GM23338 (cell line): ENCODE measurements at regions not wholly inside any gene's neighbourhood (a gene's known extent, or its start where the extent isn't known, plus 50 kb on each side); places are given as distances from the start of the nearest gene placed in this dataset.

Source experiments
- ATAC-seq: fragments of 200-7000 bp; cut with Tn5 transposase; 3 replicates; pipeline ENCODE4 v1.9.1; 2020
- DNase-seq: peaks from one replicate; pipeline ENCODE4 v3.0.0-alpha.2; 2015; ENCODE audit warnings: low spot score
- H2AFZ ChIP-seq: fragments of 200-600 bp; sonication (generic); 2 replicates; pipeline ENCODE4 v1.8.0; 2016; ENCODE audit warnings: antibody characterized with exemption, mild to moderate bottlenecking, moderate library complexity
- H3F3A ChIP-seq: fragments of 200-600 bp; sonication (generic); replicated peaks from 2 replicates; pipeline ENCODE4 v1.8.0; 2017; ENCODE audit warnings: antibody characterized with exemption, mixed run types, low read depth
- H3K27ac ChIP-seq: fragments of 200-600 bp; sonication (generic); 2 replicates; pipeline ENCODE4 v1.6.1; 2016; ENCODE audit warnings: low read depth
- H3K27me3 ChIP-seq: fragments of 200-600 bp; sonication (generic); 2 replicates; pipeline ENCODE4 v1.8.0; 2016; ENCODE audit warnings: mild to moderate bottlenecking, mixed run types, moderate library complexity; ENCODE audit not compliant: insufficient read depth
- H3K36me3 ChIP-seq: fragments of 200-600 bp; sonication (generic); 2 replicates; pipeline ENCODE4 v1.8.0; 2016; ENCODE audit warnings: mild to moderate bottlenecking; ENCODE audit not compliant: insufficient read depth
- H3K4me1 ChIP-seq: fragments of 200-600 bp; sonication (generic); 2 replicates; pipeline ENCODE4 v1.8.0; 2016; ENCODE audit warnings: mild to moderate bottlenecking, moderate library complexity; ENCODE audit not compliant: insufficient read depth
- H3K4me2 ChIP-seq: fragments of 200-600 bp; sonication (generic); 2 replicates; pipeline ENCODE4 v1.7.1; 2017; ENCODE audit warnings: mixed run types
- H3K4me3 ChIP-seq: fragments of 200-600 bp; sonication (generic); 2 replicates; pipeline ENCODE4 v1.6.1; 2016; ENCODE audit warnings: mixed run types
- H3K79me2 ChIP-seq: fragments of 200-600 bp; sonication (generic); replicated peaks from 2 replicates; pipeline ENCODE4 v1.8.0; 2017; ENCODE audit warnings: mild to moderate bottlenecking; ENCODE audit not compliant: insufficient read depth
- H3K9me2 ChIP-seq: fragments of 200-600 bp; sonication (generic); 2 replicates; pipeline ENCODE4 v1.8.0; 2017; ENCODE audit not compliant: insufficient read depth
- H4K20me1 ChIP-seq: fragments of 200-600 bp; sonication (generic); replicated peaks from 2 replicates; pipeline ENCODE4 v1.8.0; 2017; ENCODE audit warnings: mild to moderate bottlenecking; ENCODE audit not compliant: insufficient read depth
- H3K27ac Mint-ChIP-seq: 2 replicates; pipeline ENCODE4 v1.8.0; 2020; ENCODE audit warnings: inconsistent platforms, mild to moderate bottlenecking, moderate library complexity, mixed read lengths
- H3K27me3 Mint-ChIP-seq: 3 replicates; pipeline ENCODE4 v1.8.0; 2022; ENCODE audit warnings: low read depth, mild to moderate bottlenecking, moderate library complexity, mixed read lengths, inconsistent platforms; ENCODE audit not compliant: insufficient read depth, poor library complexity
- H3K36me3 Mint-ChIP-seq: 3 replicates; pipeline ENCODE4 v1.8.0; 2021; ENCODE audit warnings: low read depth, mild to moderate bottlenecking, inconsistent platforms, moderate library complexity, mixed read lengths
- H3K4me1 Mint-ChIP-seq: 3 replicates; pipeline ENCODE4 v1.8.0; 2020; ENCODE audit warnings: mild to moderate bottlenecking, inconsistent platforms, mixed read lengths
- H3K4me3 Mint-ChIP-seq: 3 replicates; pipeline ENCODE4 v1.8.0; 2021; ENCODE audit warnings: moderate library complexity, mild to moderate bottlenecking, inconsistent platforms, mixed read lengths
- H3K9me3 Mint-ChIP-seq: 3 replicates; pipeline ENCODE4 v1.8.0; 2020; ENCODE audit warnings: moderate library complexity, mild to moderate bottlenecking, inconsistent platforms, mixed read lengths
- CREB1 ChIP-seq: fragments of 250-450 bp; sonication (Bioruptor Pico); IDR thresholded peaks from 2 replicates; pipeline ENCODE4 v1.5.0; 2020; ENCODE audit warnings: low read depth, mild to moderate bottlenecking, moderate library complexity
- EZH2 ChIP-seq: fragments of 200-600 bp; sonication (generic); IDR thresholded peaks from one replicate; pipeline ENCODE4 v1.8.0; 2017; ENCODE audit warnings: antibody characterized with exemption, mild to moderate bottlenecking, low read depth; ENCODE audit not compliant: unreplicated experiment
- EZH2phosphoT487 ChIP-seq: fragments of 200-600 bp; sonication (generic); IDR thresholded peaks from one replicate; pipeline ENCODE4 v1.8.1; 2018; ENCODE audit warnings: antibody characterized with exemption; ENCODE audit not compliant: unreplicated experiment
- JUNB ChIP-seq: IDR thresholded peaks from one replicate; pipeline ENCODE4 v1.6.1; 2016; ENCODE audit warnings: antibody characterized with exemption; ENCODE audit not compliant: unreplicated experiment
- NANOG ChIP-seq: IDR thresholded peaks from 2 replicates; pipeline ENCODE4 v1.6.1; 2016; ENCODE audit warnings: antibody characterized with exemption, borderline replicate concordance
- POLR2AphosphoS5 ChIP-seq: IDR thresholded peaks from 2 replicates; pipeline ENCODE4 v1.6.1; 2016; ENCODE audit warnings: antibody characterized with exemption, low read depth
- REST ChIP-seq: IDR thresholded peaks from one replicate; pipeline ENCODE4 v1.6.1; 2018; ENCODE audit warnings: antibody characterized with exemption; ENCODE audit not compliant: unreplicated experiment
- STAT1 ChIP-seq: IDR thresholded peaks from one replicate; pipeline ENCODE4 v1.6.1; 2016; ENCODE audit warnings: antibody characterized with exemption; ENCODE audit not compliant: unreplicated experiment
- ZNF114 ChIP-seq: fragments of 250-450 bp; sonication (Bioruptor Pico); IDR thresholded peaks from 2 replicates; pipeline ENCODE4 v1.5.0; 2020; ENCODE audit warnings: mild to moderate bottlenecking, moderate library complexity
- TF ChIP-seq, protein P1 (sequence below): fragments of 250-450 bp; sonication (Bioruptor Pico); IDR thresholded peaks from 2 replicates; pipeline ENCODE4 v1.5.0; 2020; ENCODE audit warnings: mild to moderate bottlenecking, moderate library complexity
- TF ChIP-seq, protein P2 (sequence below): IDR thresholded peaks from 2 replicates; pipeline ENCODE4 v1.6.1; 2016; ENCODE audit warnings: antibody characterized with exemption

DNA sequence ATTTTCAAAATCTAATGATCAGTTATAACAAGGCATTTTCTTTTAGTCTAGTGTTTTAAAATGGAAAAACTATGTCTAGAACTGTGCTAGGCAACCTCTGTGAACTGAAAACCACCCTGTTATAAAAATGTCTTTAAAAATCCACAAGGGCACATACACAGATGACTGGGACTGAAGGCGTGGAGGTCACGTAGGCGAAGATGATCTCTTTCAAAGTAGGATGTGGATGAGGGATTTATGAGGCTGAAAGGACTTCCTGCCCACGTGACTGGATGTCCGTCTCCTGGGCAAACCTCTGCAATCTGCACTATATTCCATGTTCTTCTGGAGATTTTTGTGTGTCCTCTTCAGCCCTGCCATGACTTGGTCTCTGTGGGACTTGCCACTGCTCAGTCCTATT, 84.2 kb upstream of the ZNF536 start:
- H3K27me3 Mint-ChIP-seq = no peaks in the 10 kb centered on the region
- TF ChIP-seq POLR2AphosphoS5 = no peak
- ATAC-seq (no peak), DNase-seq (no peak)
- no peak overlapping the region for H3K27ac ChIP-seq
- no peaks in the 10 kb centered on the region for H3K36me3 Mint-ChIP-seq
- H3K4me1 Mint-ChIP-seq = peaks cover 23% of the 10 kb centered on the region
- no peak overlapping the region for H3K4me3 ChIP-seq
- H3K4me3 Mint-ChIP-seq = no peak overlapping the region
- no peak overlapping the region for H3K4me2 ChIP-seq
- H3K27ac Mint-ChIP-seq = no peak overlapping the region
- no peaks in the 10 kb centered on the region for H3K27me3 ChIP-seq
- no peaks in the 10 kb centered on the region for H4K20me1 ChIP-seq
- H3K79me2 ChIP-seq = no peaks in the 10 kb centered on the region
- H3K4me1 ChIP-seq = peaks cover 9% of the 10 kb centered on the region; the same call in 1 of the 2 replicates
- H2AFZ ChIP-seq = no peak overlapping the region
- H3F3A ChIP-seq = no peaks in the 10 kb centered on the region
- H3K9me3 Mint-ChIP-seq = no peaks in the 10 kb centered on the region
- H3K9me2 ChIP-seq = peaks cover 9% of the 10 kb centered on the region; the same call in 1 of the 2 replicates
- H3K36me3 ChIP-seq = no peaks in the 10 kb centered on the region

DNA sequence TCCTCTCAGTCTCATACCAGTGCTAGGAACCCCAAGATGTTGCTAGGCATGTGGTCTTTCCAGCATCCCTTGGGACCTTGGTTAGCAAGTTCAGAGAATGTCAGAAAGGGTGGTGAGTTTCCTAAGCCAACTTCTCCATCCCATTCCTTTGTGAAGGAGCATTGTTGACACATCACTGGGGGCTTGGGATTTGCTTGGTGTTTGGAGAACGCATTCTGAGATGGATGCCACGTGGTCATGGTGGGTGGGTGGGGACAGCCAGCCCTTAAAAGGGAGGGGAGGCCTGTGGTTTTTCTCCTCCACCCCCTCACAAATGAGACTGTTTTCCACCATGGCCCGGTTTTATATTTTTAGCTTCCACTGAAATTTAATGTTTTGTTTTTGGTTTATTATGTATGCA, 83.3 kb upstream of the ZNF536 start:
- Histone ChIP-seq H3K4me3 (no peak overlapping the region), H3K79me2 (no peaks in the 10 kb centered on the region), H3K36me3 (no peaks in the 10 kb centered on the region), H3K4me2 (no peak overlapping the region), H3K4me1 (peaks cover 9% of the 10 kb centered on the region; the same call in 1 of the 2 replicates), H3K9me2 (peaks cover 9% of the 10 kb centered on the region; the same call in 1 of the 2 replicates), H4K20me1 (no peaks in the 10 kb centered on the region), H3K27me3 (no peaks in the 10 kb centered on the region), H2AFZ (no peak overlapping the region), H3K27ac (no peak overlapping the region), H3F3A (no peaks in the 10 kb centered on the region)
- no peaks in the 10 kb centered on the region for H3K36me3 Mint-ChIP-seq
- no peaks in the 10 kb centered on the region for H3K27me3 Mint-ChIP-seq
- ATAC-seq (no peak), DNase-seq (no peak)
- no peaks in the 10 kb centered on the region for H3K9me3 Mint-ChIP-seq
- H3K4me3 Mint-ChIP-seq = no peak overlapping the region
- no peak overlapping the region for H3K27ac Mint-ChIP-seq
- H3K4me1 Mint-ChIP-seq = peaks cover 21% of the 10 kb centered on the region; the same call in 2 of the 3 replicates
- TF ChIP-seq EZH2phosphoT487 (no peak), JUNB (no peak), STAT1 (no peak), CREB1 (CRISPR knock-in tag) (no peak), REST (no peak), ZNF114 (CRISPR knock-in tag) (no peak), NANOG (no peak), POLR2AphosphoS5 (no peak), EZH2 (no peak)
- TF ChIP-seq, protein P1, sequence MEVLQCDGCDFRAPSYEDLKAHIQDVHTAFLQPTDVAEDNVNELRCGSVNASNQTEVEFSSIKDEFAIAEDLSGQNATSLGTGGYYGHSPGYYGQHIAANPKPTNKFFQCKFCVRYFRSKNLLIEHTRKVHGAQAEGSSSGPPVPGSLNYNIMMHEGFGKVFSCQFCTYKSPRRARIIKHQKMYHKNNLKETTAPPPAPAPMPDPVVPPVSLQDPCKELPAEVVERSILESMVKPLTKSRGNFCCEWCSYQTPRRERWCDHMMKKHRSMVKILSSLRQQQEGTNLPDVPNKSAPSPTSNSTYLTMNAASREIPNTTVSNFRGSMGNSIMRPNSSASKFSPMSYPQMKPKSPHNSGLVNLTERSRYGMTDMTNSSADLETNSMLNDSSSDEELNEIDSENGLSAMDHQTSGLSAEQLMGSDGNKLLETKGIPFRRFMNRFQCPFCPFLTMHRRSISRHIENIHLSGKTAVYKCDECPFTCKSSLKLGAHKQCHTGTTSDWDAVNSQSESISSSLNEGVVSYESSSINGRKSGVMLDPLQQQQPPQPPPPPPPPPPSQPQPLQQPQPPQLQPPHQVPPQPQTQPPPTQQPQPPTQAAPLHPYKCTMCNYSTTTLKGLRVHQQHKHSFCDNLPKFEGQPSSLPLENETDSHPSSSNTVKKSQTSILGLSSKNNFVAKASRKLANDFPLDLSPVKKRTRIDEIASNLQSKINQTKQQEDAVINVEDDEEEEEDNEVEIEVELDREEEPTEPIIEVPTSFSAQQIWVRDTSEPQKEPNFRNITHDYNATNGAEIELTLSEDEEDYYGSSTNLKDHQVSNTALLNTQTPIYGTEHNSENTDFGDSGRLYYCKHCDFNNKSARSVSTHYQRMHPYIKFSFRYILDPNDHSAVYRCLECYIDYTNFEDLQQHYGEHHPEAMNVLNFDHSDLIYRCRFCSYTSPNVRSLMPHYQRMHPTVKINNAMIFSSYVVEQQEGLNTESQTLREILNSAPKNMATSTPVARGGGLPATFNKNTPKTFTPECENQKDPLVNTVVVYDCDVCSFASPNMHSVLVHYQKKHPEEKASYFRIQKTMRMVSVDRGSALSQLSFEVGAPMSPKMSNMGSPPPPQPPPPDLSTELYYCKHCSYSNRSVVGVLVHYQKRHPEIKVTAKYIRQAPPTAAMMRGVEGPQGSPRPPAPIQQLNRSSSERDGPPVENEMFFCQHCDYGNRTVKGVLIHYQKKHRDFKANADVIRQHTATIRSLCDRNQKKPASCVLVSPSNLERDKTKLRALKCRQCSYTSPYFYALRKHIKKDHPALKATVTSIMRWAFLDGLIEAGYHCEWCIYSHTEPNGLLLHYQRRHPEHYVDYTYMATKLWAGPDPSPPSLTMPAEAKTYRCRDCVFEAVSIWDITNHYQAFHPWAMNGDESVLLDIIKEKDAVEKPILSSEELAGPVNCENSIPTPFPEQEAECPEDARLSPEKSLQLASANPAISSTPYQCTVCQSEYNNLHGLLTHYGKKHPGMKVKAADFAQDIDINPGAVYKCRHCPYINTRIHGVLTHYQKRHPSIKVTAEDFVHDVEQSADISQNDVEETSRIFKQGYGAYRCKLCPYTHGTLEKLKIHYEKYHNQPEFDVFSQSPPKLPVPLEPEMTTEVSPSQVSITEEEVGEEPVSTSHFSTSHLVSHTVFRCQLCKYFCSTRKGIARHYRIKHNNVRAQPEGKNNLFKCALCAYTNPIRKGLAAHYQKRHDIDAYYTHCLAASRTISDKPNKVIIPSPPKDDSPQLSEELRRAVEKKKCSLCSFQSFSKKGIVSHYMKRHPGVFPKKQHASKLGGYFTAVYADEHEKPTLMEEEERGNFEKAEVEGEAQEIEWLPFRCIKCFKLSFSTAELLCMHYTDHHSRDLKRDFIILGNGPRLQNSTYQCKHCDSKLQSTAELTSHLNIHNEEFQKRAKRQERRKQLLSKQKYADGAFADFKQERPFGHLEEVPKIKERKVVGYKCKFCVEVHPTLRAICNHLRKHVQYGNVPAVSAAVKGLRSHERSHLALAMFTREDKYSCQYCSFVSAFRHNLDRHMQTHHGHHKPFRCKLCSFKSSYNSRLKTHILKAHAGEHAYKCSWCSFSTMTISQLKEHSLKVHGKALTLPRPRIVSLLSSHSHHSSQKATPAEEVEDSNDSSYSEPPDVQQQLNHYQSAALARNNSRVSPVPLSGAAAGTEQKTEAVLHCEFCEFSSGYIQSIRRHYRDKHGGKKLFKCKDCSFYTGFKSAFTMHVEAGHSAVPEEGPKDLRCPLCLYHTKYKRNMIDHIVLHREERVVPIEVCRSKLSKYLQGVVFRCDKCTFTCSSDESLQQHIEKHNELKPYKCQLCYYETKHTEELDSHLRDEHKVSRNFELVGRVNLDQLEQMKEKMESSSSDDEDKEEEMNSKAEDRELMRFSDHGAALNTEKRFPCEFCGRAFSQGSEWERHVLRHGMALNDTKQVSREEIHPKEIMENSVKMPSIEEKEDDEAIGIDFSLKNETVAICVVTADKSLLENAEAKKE (CRISPR knock-in tag) = no peak
- TF ChIP-seq, protein P2, sequence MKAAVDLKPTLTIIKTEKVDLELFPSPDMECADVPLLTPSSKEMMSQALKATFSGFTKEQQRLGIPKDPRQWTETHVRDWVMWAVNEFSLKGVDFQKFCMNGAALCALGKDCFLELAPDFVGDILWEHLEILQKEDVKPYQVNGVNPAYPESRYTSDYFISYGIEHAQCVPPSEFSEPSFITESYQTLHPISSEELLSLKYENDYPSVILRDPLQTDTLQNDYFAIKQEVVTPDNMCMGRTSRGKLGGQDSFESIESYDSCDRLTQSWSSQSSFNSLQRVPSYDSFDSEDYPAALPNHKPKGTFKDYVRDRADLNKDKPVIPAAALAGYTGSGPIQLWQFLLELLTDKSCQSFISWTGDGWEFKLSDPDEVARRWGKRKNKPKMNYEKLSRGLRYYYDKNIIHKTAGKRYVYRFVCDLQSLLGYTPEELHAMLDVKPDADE = no peak
